Epithelial cell of prostate (primary cell): ENCODE measurements at regions not wholly inside any gene's neighbourhood (a gene's known extent, or its start where the extent isn't known, plus 50 kb on each side); places are given as distances from the start of the nearest gene placed in this dataset.
"Not testable (repeated sequence)": the region's sequence is repeated elsewhere in the genome, so short reads cannot be mapped to it uniquely, and the experiment has no call there.

Source experiments
- DNase-seq: peaks from one replicate; pipeline ENCODE4 v3.0.0-alpha.2; 2011; ENCODE audit warnings: low read depth, low spot score
- H3K27ac ChIP-seq: fragments of 450-650 bp; 2 replicates; pipeline ENCODE4 v1.5.1; 2017; ENCODE audit warnings: mild to moderate bottlenecking

- no peak overlapping the region for H3K27ac ChIP-seq
Measured at GRCh38 chr2:183519371-183520056, 395.3 kb downstream of the NUP35 start.

GRCh38 chr2:183521911-183522310 is 397.7 kb downstream of the NUP35 start:
- no peak for DNase-seq
- H3K27ac ChIP-seq, result no peak overlapping the region

More at GRCh38 chr2:183519371-183520056, 395.3 kb downstream of the NUP35 start:
- DNase-seq, result no peak

GRCh38 chr2:183522489-183523266 is 398.4 kb downstream of the NUP35 start:
- H3K27ac ChIP-seq, result no peak overlapping the region
- no peak for DNase-seq

GRCh38 chr2:183530333-183530901 is 406.2 kb downstream of the NUP35 start:
- no peak overlapping the region for H3K27ac ChIP-seq
- DNase-seq, result no peak

- H3K27ac ChIP-seq, result no peak overlapping the region
- peak; percentile 20 for DNase-seq
Measured at GRCh38 chr2:183532514-183532913, 408.3 kb downstream of the NUP35 start.

- no peak for DNase-seq
- H3K27ac ChIP-seq, result no peak overlapping the region
Measured at GRCh38 chr2:183533021-183533420, 408.8 kb downstream of the NUP35 start.

- DNase-seq, result no peak
- no peak overlapping the region for H3K27ac ChIP-seq
Measured at GRCh38 chr2:183536290-183536689, 412.0 kb downstream of the NUP35 start.

- DNase-seq, result no peak
- no peak overlapping the region for H3K27ac ChIP-seq
Measured at GRCh38 chr2:183536714-183537113, 412.5 kb downstream of the NUP35 start.

GRCh38 chr2:183541766-183542165 is 417.5 kb downstream of the NUP35 start:
- no peak overlapping the region for H3K27ac ChIP-seq
- DNase-seq, result peak; percentile 2

GRCh38 chr2:183542606-183543005 is 418.4 kb downstream of the NUP35 start:
- no peak for DNase-seq
- no peak overlapping the region for H3K27ac ChIP-seq

GRCh38 chr2:183543222-183543621 is 419.0 kb downstream of the NUP35 start:
- DNase-seq, result no peak
- H3K27ac ChIP-seq, result no peak overlapping the region

- DNase-seq, result no peak
- no peak overlapping the region for H3K27ac ChIP-seq
Measured at GRCh38 chr2:183543731-183544130, 419.5 kb downstream of the NUP35 start.

GRCh38 chr2:183546560-183547350 is 422.5 kb downstream of the NUP35 start:
- not testable (repeated sequence) for H3K27ac ChIP-seq, DNase-seq

- H3K27ac ChIP-seq, result no peak overlapping the region
- DNase-seq, result no peak
Measured at GRCh38 chr2:183552716-183553115, 428.5 kb downstream of the NUP35 start.

GRCh38 chr2:183564726-183565125 is 440.5 kb downstream of the NUP35 start:
- DNase-seq, result no peak
- no peak overlapping the region for H3K27ac ChIP-seq

- no peak overlapping the region for H3K27ac ChIP-seq
- no peak for DNase-seq
Measured at GRCh38 chr2:183575481-183575880, 451.2 kb downstream of the NUP35 start.

GRCh38 chr2:183579686-183580085 is 455.4 kb downstream of the NUP35 start:
- DNase-seq, result no peak
- no peak overlapping the region for H3K27ac ChIP-seq

- DNase-seq, result no peak
- H3K27ac ChIP-seq, result peak overlapping the region; percentile 18
Measured at GRCh38 chr2:183592271-183592670, 468.0 kb downstream of the NUP35 start.

- H3K27ac ChIP-seq, result no peak overlapping the region
- DNase-seq, result no peak
Measured at GRCh38 chr2:183594150-183594549, 469.9 kb downstream of the NUP35 start.

GRCh38 chr2:183597841-183598240 is 473.6 kb downstream of the NUP35 start:
- no peak for DNase-seq
- no peak overlapping the region for H3K27ac ChIP-seq

GRCh38 chr2:183604065-183604464 is 479.8 kb downstream of the NUP35 start:
- DNase-seq, result no peak
- H3K27ac ChIP-seq, result no peak overlapping the region
